Loucy (cell line): ENCODE measurements at regions not wholly inside any gene's neighbourhood (a gene's known extent, or its start where the extent isn't known, plus 50 kb on each side); places are given as distances from the start of the nearest gene placed in this dataset.
"Not testable (repeated sequence)": the region's sequence is repeated elsewhere in the genome, so short reads cannot be mapped to it uniquely, and the experiment has no call there.

Source experiments
- CTCF ChIP-seq: fragments of 200-600 bp; sonication (generic); conservative IDR thresholded peaks from 2 replicates; pipeline ENCODE4 v1.5.1; 2014; ENCODE audit warnings: mild to moderate bottlenecking, antibody characterized with exemption, low read length
- EZH2phosphoT487 ChIP-seq: fragments of 200-600 bp; IDR thresholded peaks from 2 replicates; pipeline ENCODE4 v1.6.1; 2018; ENCODE audit warnings: antibody characterized with exemption, mild to moderate bottlenecking, moderate library complexity, borderline replicate concordance

GRCh38 chr6:60416118-60416517, 1869.9 kb downstream of the KHDRBS2 start:
- TF ChIP-seq CTCF, EZH2phosphoT487: not testable (repeated sequence)
